ENCODE measurements at regions not wholly inside any gene's neighbourhood (a gene's known extent, or its start where the extent isn't known, plus 50 kb on each side); places are given as distances from the start of the nearest gene placed in this dataset.
A peak's percentile ranks its signal among the peaks of the same experiment; 100 is the strongest.

GRCh38 chr5:31029925-31030324 is 163.6 kb upstream of the CDH6 start:
- H3K36me3 ChIP-seq (ENCODE audit: control insufficient read depth, insufficient read depth, low read length) = no peaks in the 10 kb centered on the region
- H3K4me2 ChIP-seq (ENCODE audit: extremely low read depth, insufficient read depth, low read length) = no peak overlapping the region
- H3K27ac ChIP-seq (ENCODE audit: insufficient read depth, low read length) = no peak overlapping the region
- TF ChIP-seq CTCF (conservative IDR thresholded peaks at IDR 0.05 in 1 of 2, IDR thresholded peaks at IDR 0.05 in 1 of 2; ENCODE audit: low read depth in 1 of 2, low read length in 2 of 2) (no peak), EZH2 (IDR thresholded peaks at IDR 0.05; ENCODE audit: low read length, missing control alignments) (no peak)
- no peaks in the 10 kb centered on the region for H3K79me2 ChIP-seq (ENCODE audit: control insufficient read depth, insufficient read depth, low read length)
- H3K9me3 ChIP-seq (ENCODE audit: control insufficient read depth, insufficient read depth, low read depth, low read length) = no peaks in the 10 kb centered on the region
- no peak for DNase-seq (ENCODE audit: low read depth in 2 of 2)
- no peak overlapping the region for H3K4me3 ChIP-seq (replicated peaks in 1 of 4; ENCODE audit: control extremely low read depth in 1 of 4, insufficient read depth in 1 of 4, low read depth in 3 of 4, low read length in 4 of 4)
- H3K4me1 ChIP-seq (ENCODE audit: control insufficient read depth, extremely low read depth, insufficient read depth, low read length) = no peaks in the 10 kb centered on the region
- H2AFZ ChIP-seq (ENCODE audit: low read length) = no peak overlapping the region
- no peaks in the 10 kb centered on the region for H3K27me3 ChIP-seq (ENCODE audit: control insufficient read depth, insufficient read depth, low read length)
- H3K9ac ChIP-seq (ENCODE audit: insufficient read depth, low read length) = no peak overlapping the region
- no peaks in the 10 kb centered on the region for H4K20me1 ChIP-seq (ENCODE audit: control insufficient read depth, extremely low read depth, insufficient read depth, low read length)

GRCh38 chr5:31027721-31028120 is 165.8 kb upstream of the CDH6 start:
- TF ChIP-seq CTCF (conservative IDR thresholded peaks at IDR 0.05 in 1 of 2, IDR thresholded peaks at IDR 0.05 in 1 of 2; ENCODE audit: low read depth in 1 of 2, low read length in 2 of 2) = no peak
- TF ChIP-seq EZH2 (IDR thresholded peaks at IDR 0.05; ENCODE audit: low read length, missing control alignments) = no peak

GRCh38 chr5:31023105-31023504 is 170.4 kb upstream of the CDH6 start:
- no peak overlapping the region for H2AFZ ChIP-seq (ENCODE audit: low read length)
- no peak overlapping the region for H3K27ac ChIP-seq (ENCODE audit: insufficient read depth, low read length)
- no peaks in the 10 kb centered on the region for H4K20me1 ChIP-seq (ENCODE audit: control insufficient read depth, extremely low read depth, insufficient read depth, low read length)
- no peaks in the 10 kb centered on the region for H3K9me3 ChIP-seq (ENCODE audit: control insufficient read depth, insufficient read depth, low read depth, low read length)
- H3K79me2 ChIP-seq (ENCODE audit: control insufficient read depth, insufficient read depth, low read length) = no peaks in the 10 kb centered on the region
- no peaks in the 10 kb centered on the region for H3K27me3 ChIP-seq (ENCODE audit: control insufficient read depth, insufficient read depth, low read length)
- peak overlapping the region; percentile 26 for H3K4me2 ChIP-seq (ENCODE audit: extremely low read depth, insufficient read depth, low read length)
- H3K9ac ChIP-seq (ENCODE audit: insufficient read depth, low read length) = no peak overlapping the region
- H3K4me3 ChIP-seq (replicated peaks in 1 of 4; ENCODE audit: control extremely low read depth in 1 of 4, insufficient read depth in 1 of 4, low read depth in 3 of 4, low read length in 4 of 4) = no peak overlapping the region
- peak; percentile 17 to 94 for DNase-seq (ENCODE audit: low read depth in 2 of 2)
- no peaks in the 10 kb centered on the region for H3K4me1 ChIP-seq (ENCODE audit: control insufficient read depth, extremely low read depth, insufficient read depth, low read length)
- TF ChIP-seq CTCF (conservative IDR thresholded peaks at IDR 0.05 in 1 of 2, IDR thresholded peaks at IDR 0.05 in 1 of 2; ENCODE audit: low read depth in 1 of 2, low read length in 2 of 2) (no peak), EZH2 (IDR thresholded peaks at IDR 0.05; ENCODE audit: low read length, missing control alignments) (no peak)
- no peaks in the 10 kb centered on the region for H3K36me3 ChIP-seq (ENCODE audit: control insufficient read depth, insufficient read depth, low read length)

More at GRCh38 chr5:31027721-31028120, 165.8 kb upstream of the CDH6 start:
- H3K9ac ChIP-seq (ENCODE audit: insufficient read depth, low read length) = no peak overlapping the region
- no peaks in the 10 kb centered on the region for H3K4me1 ChIP-seq (ENCODE audit: control insufficient read depth, extremely low read depth, insufficient read depth, low read length)
- H3K4me3 ChIP-seq (replicated peaks in 1 of 4; ENCODE audit: control extremely low read depth in 1 of 4, insufficient read depth in 1 of 4, low read depth in 3 of 4, low read length in 4 of 4) = no peak overlapping the region
- H3K4me2 ChIP-seq (ENCODE audit: extremely low read depth, insufficient read depth, low read length) = no peak overlapping the region
- no peaks in the 10 kb centered on the region for H3K79me2 ChIP-seq (ENCODE audit: control insufficient read depth, insufficient read depth, low read length)
- DNase-seq (ENCODE audit: low read depth in 2 of 2) = no peak
- no peaks in the 10 kb centered on the region for H3K9me3 ChIP-seq (ENCODE audit: control insufficient read depth, insufficient read depth, low read depth, low read length)
- H4K20me1 ChIP-seq (ENCODE audit: control insufficient read depth, extremely low read depth, insufficient read depth, low read length) = no peaks in the 10 kb centered on the region
- no peak overlapping the region for H3K27ac ChIP-seq (ENCODE audit: insufficient read depth, low read length)
- no peak overlapping the region for H2AFZ ChIP-seq (ENCODE audit: low read length)
- no peaks in the 10 kb centered on the region for H3K27me3 ChIP-seq (ENCODE audit: control insufficient read depth, insufficient read depth, low read length)
- H3K36me3 ChIP-seq (ENCODE audit: control insufficient read depth, insufficient read depth, low read length) = no peaks in the 10 kb centered on the region

Measured in fibroblast of lung (primary cell).